ENCODE measurements at regions not wholly inside any gene's neighbourhood (a gene's known extent, or its start where the extent isn't known, plus 50 kb on each side); places are given as distances from the start of the nearest gene placed in this dataset.

DNA sequence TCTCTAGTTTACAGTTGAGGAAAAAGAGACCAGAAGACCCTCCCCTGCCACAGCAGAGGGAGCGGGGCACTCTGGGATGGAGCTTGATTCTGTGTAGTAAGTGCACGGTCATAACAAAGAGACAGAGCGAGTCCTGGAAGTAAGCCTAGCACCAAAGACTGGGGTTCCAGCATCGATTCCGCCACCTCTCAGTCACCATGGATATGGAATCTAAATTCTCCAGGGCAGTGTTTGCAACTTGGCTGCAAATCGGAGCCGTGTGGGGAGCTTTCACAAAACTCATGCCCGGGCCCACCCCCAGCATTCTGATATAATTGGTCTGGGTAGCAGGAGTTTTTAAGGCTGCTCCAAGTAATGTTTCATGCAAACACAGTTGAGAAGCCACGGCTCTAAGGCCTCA, 129.5 kb upstream of the OPCML start:
- TF ChIP-seq, protein P1, sequence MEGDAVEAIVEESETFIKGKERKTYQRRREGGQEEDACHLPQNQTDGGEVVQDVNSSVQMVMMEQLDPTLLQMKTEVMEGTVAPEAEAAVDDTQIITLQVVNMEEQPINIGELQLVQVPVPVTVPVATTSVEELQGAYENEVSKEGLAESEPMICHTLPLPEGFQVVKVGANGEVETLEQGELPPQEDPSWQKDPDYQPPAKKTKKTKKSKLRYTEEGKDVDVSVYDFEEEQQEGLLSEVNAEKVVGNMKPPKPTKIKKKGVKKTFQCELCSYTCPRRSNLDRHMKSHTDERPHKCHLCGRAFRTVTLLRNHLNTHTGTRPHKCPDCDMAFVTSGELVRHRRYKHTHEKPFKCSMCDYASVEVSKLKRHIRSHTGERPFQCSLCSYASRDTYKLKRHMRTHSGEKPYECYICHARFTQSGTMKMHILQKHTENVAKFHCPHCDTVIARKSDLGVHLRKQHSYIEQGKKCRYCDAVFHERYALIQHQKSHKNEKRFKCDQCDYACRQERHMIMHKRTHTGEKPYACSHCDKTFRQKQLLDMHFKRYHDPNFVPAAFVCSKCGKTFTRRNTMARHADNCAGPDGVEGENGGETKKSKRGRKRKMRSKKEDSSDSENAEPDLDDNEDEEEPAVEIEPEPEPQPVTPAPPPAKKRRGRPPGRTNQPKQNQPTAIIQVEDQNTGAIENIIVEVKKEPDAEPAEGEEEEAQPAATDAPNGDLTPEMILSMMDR (conservative IDR thresholded peaks at IDR 0.05): no peak
- no peak for TF ChIP-seq ZFX (IDR thresholded peaks at IDR 0.05)

All from C4-2B (cell line).